EL (cell line): ENCODE measurements at regions not wholly inside any gene's neighbourhood (a gene's known extent, or its start where the extent isn't known, plus 50 kb on each side); places are given as distances from the start of the nearest gene placed in this dataset.

ENCODE experiments used
- DNase-seq: peaks from one replicate; pipeline ENCODE4 v3.0.0-alpha.2; 2016

DNA sequence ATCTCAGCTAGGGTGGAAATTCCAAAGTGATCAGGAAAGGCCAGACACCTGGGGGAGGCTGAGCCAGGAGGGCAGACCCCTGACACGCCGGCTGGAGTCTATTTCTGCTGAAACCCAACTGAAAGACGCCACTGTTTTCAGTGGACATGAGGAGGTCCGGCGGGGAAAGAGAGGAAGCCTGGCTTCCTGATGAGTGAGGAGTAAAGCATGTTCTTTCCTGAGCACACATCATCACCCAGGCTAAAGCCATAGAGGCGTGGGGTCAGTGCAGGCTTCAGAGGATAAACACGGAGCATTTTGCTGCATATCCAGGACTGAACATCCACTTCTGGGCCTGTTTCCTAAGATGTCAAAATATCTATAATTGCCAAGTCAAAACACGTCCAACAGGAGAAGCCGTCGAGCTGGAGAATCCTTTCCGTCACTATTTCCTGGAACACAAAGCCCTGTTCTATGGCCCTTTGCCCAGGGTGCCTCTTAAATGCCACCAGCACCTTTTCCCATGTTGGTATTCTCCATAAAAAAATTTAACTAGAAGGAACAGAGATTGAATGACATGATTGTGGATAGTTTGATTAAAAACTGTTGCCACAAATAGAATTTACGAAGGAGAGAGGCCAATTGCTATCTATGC, 597.9 kb upstream of the ADAMTS16 start:
- no peak for DNase-seq

DNA sequence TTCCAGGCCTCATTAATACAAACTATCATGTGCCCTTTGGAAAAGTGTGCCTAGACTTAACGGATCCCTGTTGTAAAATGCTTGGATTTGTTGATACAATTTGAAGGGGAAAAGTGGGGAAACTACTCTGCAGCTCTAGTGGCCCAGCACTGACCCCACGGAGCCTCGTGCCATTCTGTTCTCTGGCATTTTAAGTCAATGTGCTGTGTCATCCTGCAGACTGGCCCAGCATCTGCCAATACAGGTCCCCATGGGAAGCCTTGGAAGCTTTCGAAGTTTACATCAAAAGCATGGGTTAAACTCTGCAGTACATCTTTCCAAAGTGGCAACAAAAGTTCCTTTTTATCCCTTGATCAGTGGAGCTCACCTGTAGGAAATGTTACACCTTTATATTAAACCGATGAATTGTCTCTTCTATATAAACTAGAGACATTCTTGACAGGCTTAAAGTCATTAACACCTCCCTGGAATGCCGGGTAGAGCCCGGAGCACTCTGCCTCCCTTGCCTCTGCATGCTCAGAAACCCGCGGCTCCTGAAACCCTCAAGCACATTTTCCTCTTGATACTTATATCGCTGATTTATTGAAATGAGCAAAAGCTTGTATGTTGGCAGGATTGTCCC, 596.0 kb upstream of the ADAMTS16 start:
- DNase-seq = no peak

DNA sequence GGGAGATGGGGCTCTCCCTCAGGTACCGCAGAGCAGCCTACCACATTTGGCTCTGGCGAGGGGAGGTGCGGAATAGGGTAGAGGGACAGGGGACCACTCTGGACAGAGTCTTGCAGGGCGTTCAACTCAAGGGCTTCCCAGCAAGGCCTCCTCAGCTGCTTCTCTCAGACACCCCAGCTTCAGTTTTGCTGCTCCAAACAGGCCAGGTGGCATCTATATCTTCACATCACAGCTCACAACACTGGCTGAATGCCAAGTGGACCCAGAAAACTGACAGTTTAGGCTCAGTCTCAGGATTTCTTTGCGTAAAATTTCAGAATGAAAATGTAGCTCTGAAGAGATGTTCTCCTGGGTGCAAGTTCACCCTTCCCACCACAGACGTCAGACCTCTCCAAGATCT, 592.6 kb upstream of the ADAMTS16 start:
- DNase-seq = no peak

DNA sequence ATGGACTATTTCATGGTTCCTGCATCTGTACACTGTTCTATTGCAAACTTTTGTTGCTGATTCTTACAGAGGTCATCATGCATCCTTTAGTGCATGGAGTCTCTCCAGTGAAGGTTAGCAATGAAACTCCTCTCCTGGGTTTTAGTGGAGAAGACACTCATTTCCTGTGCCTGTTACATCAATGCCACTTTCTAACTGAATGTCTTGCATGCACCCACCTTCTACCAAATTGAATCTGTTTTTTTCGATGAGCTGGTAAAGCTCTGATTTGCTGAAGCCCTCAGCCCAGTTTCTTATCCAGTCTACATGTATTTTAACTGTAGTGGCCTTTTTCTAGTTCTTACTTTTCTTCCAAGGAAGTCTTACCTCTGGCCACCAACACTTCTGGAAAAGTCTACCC, 591.8 kb upstream of the ADAMTS16 start:
- no peak for DNase-seq

DNA sequence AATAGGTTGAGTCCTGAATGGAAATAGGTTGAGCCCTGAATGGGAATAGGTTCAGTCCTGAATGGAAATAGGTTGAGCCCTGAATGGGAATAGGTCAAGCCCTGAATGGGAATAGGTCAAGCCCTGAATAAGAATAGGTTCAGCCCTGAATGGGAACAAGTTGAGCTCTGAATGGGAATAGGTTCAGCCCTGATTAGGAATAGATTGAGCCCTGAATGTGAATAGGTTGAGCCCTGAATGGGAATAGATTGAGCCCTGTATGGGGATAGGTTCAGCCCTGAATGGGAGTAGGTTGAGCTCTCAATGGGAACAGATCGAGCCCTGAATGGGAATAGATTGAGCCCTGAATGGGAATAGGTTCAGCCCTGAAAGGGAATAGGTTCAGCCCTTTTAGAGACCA, 590.8 kb upstream of the ADAMTS16 start:
- DNase-seq = no peak

DNA sequence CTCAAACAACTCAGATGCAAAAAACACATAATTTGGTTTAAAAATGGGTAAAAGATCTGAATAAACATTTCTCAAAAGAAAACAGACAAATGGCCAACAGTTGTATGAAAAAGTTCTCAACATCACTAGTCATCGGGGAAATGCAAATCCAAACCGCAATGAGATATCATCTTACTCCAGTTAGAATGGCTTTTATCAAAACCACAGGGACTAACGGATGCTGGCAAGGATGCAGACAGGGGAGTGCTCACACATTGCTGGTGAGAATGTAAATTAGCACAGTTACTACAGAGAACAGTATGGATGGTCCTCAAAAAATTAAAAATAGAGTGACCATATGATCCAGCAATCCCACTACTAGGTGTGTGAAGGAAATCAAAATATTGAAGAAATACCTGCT, 589.1 kb upstream of the ADAMTS16 start:
- DNase-seq = no peak

DNA sequence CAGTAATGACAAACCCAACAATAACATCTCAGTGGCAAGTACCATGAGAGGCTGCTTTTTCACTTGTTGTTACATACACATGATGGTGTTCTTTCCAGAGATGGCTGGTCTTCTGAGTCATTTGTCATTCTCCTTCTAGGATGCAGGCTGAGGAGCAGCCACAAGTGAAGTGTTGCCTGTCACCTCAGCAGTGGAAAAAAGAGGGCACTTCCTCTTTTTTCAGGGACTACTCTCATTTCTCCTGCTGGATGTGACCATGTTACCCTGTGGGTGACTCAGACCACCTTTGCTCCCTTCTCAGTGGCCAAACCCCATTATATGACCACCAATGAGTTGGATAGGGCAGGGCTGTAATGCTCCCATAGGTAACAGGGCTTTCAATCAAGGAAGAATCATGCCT, 587.0 kb upstream of the ADAMTS16 start:
- no peak for DNase-seq

DNA sequence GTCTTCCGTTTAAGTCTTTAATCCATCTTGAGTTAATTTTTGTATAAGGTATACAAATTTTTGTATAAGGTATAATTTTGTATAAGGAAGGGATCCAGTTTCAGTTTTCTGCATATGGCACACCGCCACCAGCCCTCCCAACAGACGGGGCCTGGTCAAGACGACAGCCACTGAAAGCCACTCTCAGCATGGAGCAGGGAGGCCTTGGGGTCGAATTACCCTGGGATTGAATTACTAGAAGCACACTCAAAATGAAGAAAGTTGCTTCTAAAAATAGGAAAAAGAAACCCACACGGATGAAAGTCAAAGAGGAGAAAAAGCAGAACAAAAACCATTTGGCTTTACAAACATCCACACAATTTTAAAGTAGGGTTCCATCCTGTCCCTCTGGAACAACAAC, 586.2 kb upstream of the ADAMTS16 start:
- DNase-seq = no peak

DNA sequence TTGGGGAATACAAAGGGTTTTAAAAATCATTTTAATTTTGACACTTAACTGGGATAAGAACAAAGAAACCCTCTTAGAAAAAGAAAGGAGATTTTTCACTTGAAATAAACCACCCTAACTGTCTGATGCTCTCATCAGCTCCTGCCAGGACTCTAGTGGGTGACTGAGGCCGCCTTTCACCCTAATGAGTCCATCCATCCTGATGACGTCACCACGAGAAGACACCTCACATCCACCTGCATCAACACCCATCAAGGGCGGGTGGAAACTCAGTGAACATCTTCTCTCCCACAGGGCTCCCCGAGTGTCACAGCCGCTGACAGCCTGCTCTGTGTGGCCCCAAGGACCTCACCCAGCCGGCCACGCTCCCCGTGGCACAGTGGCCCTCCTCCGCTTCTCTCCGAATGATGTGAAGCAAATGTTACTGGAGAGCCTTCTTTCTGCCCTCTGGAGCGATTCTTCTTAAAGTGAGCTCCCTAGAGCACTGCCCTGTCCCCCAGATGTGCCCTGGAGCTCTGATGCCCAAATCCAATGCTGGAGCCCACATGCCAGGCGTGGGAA, 584.3 kb upstream of the ADAMTS16 start:
- no peak for DNase-seq

DNA sequence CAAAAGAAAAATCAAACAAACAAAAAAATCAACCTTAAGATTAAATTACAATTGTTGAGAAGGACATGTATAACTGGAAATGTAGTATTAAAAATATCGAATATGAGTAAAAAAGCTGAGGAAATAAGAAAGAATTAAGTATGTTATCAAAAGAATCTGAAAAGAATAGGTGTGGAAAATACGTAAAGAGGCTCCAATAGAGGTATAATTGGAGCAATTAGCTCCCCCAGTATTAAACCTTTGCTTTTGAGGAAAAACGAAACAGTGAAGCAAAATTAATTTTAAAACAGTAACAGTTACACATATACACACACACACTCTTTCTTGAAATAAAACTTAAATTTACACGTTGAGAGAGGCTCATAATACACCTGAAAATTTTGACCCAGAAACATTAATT, 578.7 kb upstream of the ADAMTS16 start:
- DNase-seq = no peak

DNA sequence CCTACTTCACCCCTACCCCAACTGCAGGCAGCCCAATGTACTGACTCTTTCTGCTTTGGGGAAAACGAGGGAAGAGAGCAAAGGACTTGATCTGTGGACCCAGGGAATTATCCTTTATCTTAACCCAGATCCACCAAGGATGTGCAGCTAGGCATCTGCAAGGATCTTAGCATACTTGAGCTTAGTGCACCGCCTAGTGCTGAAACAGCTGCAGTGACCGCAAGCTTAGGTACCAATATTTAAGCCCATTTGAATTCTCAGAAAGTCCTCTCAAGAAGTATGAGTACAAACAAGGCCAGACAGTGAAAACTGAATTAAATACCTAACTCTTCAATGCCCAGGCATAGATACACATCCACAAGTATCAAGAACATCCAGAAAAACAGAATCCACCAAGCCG, 576.7 kb upstream of the ADAMTS16 start:
- no peak for DNase-seq

DNA sequence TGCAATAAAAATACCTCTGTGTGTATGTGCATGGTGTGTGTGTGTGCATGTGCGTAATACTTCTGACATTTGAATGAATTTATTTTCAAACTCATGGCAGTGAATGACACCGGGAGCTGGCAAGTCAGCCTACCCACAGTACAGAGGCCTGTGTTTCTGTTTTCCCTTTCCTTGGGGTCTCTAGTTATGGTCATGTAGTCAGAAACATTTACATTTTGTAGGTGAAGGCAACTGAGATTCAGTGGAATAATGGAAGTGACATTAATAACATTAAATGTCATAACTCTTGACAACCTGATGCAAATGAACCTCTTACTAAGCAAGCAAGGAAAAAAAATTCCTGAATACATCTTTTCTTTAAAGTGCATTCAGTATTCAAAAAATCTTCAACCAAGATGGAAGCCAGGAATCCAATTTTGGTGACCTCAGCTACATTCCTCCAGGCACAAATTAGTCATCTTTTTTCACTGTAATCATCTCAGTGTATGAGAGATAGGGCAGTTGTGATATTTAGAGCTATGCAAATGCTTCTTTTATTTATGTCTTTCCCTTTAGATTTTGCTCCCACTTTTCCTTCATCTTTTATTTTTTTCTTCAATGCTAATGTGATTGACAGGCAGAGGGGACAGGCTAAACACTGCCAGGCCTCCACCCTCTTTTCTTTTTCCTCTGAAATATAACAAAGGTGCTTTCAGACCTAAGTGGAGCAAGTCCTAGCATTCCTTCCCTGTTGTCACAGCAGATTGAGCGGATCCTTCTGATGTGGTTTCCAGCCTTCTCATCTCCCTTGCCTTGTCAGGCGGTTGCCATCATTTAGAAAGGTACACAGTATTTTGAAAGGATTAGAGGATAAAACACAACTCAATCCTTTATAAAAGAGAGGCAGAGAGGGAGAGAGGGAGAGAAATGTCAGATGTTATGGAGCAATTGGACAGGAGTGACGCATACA, 569.8 kb upstream of the ADAMTS16 start:
- DNase-seq = no peak

DNA sequence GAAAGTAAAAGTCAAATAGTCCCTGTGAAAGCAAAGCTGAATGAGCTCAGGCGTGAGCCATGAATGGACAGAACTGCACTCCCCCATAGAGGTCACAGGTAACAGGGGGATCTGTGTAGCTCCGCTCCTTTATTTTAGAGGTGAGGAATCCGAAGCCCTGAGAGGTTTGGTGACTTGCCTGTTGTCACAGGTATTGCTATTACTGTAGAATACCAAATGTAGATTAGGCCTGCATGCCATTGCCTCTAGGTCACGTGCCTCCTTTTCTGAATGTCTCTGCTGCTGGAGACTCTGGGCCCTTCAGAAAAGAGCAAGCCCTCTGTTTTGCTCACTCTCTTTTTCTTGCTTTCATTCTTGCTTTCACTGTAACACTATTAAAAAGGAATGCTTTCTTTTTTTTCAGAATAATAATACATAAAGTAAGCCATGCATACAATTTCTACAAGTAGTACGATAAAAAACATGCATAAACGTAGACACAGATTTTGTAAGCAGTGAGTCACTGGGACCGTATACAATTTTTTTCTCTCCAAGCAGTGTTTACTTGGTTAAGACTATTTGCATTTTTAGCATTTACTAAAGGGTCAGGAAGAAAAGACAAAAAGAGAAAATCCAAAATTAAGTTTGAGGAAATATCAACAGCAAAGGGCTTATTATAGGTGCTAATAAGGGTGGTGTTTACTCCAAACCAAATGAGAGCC, 568.7 kb upstream of the ADAMTS16 start:
- DNase-seq = no peak

DNA sequence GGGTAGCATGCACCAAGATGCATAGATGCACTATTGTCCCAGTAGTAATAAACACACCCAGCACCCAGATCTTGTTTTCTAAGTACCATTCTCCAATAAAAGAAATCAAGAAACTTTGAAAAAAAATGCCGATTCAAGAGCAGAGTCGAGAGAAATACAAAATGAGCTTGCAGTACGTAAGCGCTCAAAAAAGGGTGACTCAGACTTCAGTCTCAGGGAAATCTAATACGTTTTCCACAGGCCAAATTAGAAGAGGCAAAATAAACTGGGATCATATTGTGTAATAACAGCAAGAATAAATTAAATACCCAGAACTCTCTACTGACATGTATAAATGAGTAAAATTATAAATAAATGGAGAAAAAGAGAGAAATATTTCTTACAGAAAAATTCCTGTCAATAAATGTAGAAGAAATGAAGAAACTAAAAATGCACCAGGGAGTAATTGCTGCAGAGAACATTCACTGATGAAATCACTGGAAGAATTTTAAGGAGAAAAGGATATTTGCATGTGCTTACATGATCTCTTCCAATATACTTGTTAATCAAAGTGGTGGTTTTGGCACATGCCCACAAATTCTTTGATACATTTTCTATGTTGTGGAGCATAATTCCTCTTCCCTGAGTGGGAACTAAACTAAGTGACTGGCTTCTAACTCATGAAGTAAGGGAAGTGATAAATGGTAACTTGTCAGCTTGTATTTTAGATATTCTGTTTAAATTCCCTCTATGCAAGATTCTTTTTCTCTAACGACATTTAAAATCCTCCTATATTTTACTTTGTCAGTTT, 567.6 kb upstream of the ADAMTS16 start:
- DNase-seq = no peak

DNA sequence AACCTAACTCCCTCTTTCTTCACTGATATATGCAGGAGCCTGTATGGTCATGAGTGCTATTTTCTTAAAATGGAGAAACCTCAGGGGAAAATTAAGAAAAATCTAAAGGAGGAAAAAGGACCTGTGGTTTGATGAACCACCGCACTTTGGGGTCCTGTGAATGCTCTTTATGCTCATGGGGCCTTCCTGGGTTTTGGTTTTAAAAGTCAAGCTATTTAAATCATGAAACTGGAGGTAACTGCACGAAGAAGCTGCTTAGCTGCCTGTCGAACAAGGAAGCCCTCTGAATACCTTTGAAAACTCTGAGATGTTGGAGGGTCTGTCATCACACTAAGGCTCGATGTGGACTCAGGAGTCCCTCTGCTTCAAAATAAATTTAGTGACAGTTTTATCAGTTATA, 564.5 kb upstream of the ADAMTS16 start:
- no peak for DNase-seq

DNA sequence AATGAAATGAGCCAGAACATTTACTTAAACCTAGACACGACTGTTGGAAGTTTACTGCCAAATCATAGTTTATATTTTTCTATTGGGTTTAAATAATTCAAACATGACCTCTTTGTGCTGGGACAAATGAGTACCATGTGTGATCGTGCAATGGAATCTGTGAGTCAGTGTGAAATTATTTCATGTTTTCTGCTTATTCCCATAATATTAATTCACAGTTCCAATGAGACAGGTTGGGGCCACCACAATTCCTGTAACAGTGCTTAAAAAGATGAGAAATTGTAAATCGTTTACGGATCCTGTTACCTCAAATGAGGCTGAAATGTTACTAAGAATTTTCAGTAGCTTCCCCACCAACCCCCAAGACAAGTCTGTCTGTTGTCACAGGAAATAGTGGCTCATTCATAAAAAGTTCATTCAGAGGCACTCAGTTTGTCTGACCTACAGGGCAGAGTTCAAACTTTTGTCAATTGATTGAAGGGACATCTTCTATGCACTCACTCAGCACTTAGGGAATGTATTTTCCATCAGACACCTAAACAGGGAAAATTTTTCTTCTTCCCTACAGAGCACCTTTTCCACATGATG, 563.9 kb upstream of the ADAMTS16 start:
- no peak for DNase-seq

DNA sequence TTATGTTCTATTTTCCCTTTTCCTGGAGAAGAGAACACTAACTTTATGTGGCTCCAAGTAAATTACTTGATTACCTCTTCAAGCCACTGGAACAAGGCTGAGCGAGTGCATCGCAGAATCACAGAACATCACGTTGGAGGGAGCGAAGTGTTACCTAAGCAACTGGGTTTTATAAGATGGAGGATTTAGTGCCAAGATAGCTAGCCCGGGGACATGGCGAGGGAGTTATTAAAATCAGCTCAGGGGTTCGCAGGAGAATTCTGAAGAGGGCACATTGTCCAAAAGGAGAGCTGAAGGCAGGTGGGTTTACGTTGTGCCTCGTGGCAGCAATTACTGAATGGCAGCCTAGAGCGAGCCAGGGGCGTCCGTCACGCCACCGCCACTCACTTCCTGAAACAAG, 563.2 kb upstream of the ADAMTS16 start:
- no peak for DNase-seq

DNA sequence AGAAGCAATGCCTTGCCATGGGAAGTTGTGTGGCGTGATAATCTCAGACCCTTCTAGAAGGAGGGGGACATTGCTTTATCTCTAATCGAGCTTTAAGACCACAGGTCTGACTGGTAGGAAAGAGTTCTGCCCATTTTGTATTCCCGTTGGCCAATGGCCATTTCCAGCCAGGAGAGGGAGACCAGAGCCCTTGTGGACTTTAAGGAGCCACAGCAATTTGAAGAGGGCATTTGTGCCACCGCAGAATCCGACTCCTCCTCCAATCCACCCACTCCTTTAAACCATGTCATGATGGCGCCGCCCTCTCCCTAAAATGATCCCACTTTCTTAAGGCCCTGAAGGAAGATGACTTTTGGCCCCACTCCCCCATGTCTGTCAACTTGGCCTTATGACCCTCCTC, 560.5 kb upstream of the ADAMTS16 start:
- DNase-seq = no peak

DNA sequence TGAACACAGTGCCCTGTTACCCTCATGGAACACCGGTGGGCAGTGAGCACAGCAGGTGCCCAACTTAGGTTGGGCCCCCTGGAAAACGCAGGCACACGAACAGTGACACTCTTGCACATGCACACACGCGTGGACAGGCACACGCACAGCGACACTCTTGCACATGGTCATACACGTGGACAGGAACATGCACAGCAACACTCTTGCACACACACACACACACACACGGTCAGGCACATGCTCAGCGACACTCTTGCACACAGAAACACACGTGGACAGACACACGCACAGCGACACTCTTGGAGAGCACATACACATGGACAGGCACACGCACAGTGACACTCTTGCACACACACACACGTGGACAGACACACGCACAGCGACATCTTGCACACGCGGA, 559.4 kb upstream of the ADAMTS16 start:
- DNase-seq = no peak

DNA sequence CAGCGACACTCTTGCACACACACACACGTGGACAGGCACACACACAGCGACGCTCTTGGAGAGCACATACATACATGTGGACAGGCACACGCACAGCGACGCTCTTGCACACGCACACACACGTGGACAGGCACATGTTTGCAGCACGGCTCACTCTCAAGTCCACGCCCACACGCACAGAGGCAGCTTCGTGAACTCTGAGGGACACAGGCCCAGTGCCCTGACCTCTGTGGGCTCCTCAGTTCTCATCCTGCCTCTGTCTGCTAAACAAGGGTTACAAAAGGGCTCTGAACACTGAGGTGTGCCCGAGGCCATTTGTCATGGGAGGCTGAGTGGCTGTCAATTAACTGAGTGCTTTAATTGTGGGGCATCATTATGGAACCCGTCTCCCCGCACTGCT, 558.8 kb upstream of the ADAMTS16 start:
- no peak for DNase-seq

DNA sequence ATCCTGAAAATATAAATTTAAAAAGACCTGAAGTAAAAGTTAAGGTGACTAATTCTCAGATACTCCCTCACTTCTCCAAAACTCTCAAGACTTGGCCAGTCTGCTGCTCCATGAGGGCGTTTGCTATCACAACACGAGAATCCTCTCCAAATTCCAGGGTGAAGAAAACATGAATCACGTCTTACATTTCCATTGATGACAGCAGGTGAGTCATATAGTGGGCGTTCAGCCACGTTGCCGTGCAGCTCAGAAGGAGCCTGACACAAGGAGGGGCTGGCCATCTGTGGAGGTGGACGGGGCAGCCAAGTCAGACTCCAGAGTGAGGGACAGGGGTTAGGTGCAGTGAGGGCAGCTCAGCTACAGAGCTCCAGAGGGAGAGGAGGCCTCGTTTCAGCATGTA, 555.1 kb upstream of the ADAMTS16 start:
- DNase-seq = no peak

DNA sequence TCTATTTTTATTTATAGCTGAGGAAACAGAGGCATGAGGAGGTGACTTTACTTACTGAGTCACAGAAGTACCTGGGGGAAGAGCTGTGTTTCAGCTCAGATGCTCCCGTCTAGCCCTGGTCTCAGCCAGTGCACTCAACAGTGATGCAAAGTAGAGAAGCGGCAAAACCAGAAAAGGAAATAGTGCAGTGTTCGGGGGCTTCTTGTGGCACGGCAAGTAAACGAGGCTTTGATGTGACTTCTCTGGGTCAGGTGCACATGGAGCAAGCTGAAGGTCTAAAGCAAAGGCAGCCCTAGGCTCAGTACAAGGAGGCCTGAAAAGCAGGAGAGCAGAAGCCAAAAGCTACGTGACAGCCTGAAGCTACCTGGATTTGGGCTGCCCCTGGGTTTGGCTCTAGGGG, 526.7 kb upstream of the ADAMTS16 start:
- no peak for DNase-seq
